ENCODE measurements at regions not wholly inside any gene's neighbourhood (a gene's known extent, or its start where the extent isn't known, plus 50 kb on each side); places are given as distances from the start of the nearest gene placed in this dataset.

DNA sequence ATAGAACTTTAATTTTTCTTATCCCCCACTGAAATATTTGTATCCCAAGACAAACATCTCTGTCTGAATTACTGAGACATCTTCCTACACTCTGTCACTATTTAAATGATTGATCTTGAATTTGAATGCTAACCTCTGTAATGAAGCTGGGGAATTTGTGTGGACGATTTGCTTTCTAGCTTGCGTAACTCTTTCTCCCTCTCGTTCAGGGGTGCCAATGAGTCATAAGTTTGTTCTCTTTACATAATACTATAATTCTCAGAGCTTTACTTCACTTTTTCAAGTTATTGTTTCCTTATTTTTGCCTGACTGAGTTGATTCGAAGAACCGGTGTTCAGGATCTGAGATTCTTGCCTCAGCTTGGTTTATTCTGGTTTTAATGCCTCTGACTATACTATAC is 783.3 kb upstream of the CADM2 start:
- H3K79me2 ChIP-seq (ENCODE audit: control insufficient read depth, insufficient read depth, low read length) = no peaks in the 10 kb centered on the region
- TF ChIP-seq, protein P1, sequence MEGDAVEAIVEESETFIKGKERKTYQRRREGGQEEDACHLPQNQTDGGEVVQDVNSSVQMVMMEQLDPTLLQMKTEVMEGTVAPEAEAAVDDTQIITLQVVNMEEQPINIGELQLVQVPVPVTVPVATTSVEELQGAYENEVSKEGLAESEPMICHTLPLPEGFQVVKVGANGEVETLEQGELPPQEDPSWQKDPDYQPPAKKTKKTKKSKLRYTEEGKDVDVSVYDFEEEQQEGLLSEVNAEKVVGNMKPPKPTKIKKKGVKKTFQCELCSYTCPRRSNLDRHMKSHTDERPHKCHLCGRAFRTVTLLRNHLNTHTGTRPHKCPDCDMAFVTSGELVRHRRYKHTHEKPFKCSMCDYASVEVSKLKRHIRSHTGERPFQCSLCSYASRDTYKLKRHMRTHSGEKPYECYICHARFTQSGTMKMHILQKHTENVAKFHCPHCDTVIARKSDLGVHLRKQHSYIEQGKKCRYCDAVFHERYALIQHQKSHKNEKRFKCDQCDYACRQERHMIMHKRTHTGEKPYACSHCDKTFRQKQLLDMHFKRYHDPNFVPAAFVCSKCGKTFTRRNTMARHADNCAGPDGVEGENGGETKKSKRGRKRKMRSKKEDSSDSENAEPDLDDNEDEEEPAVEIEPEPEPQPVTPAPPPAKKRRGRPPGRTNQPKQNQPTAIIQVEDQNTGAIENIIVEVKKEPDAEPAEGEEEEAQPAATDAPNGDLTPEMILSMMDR (conservative IDR thresholded peaks at IDR 0.05 in 1 of 2, IDR thresholded peaks at IDR 0.05 in 1 of 2; ENCODE audit: low read depth in 1 of 2, low read length in 2 of 2) = no peak
- no peak for TF ChIP-seq EZH2 (IDR thresholded peaks at IDR 0.05; ENCODE audit: low read length, missing control alignments)
- H3K36me3 ChIP-seq (ENCODE audit: control insufficient read depth, insufficient read depth, low read length) = no peaks in the 10 kb centered on the region
- H3K4me3 ChIP-seq (replicated peaks in 1 of 4; ENCODE audit: control extremely low read depth in 1 of 4, insufficient read depth in 1 of 4, low read depth in 3 of 4, low read length in 4 of 4) = no peak overlapping the region
- H3K9me3 ChIP-seq (ENCODE audit: control insufficient read depth, insufficient read depth, low read depth, low read length) = no peaks in the 10 kb centered on the region
- H3K27ac ChIP-seq (ENCODE audit: insufficient read depth, low read length) = no peak overlapping the region
- no peak overlapping the region for H3K4me2 ChIP-seq (ENCODE audit: extremely low read depth, insufficient read depth, low read length)
- peak in 1 of 2 donors; percentile 15 for DNase-seq (ENCODE audit: low read depth in 2 of 2)
- no peaks in the 10 kb centered on the region for H4K20me1 ChIP-seq (ENCODE audit: control insufficient read depth, extremely low read depth, insufficient read depth, low read length)
- no peak overlapping the region for H3K9ac ChIP-seq (ENCODE audit: insufficient read depth, low read length)
- no peak overlapping the region for H2AFZ ChIP-seq (ENCODE audit: low read length)
- no peaks in the 10 kb centered on the region for H3K27me3 ChIP-seq (ENCODE audit: control insufficient read depth, insufficient read depth, low read length)
- H3K4me1 ChIP-seq (ENCODE audit: control insufficient read depth, extremely low read depth, insufficient read depth, low read length) = no peaks in the 10 kb centered on the region

DNA sequence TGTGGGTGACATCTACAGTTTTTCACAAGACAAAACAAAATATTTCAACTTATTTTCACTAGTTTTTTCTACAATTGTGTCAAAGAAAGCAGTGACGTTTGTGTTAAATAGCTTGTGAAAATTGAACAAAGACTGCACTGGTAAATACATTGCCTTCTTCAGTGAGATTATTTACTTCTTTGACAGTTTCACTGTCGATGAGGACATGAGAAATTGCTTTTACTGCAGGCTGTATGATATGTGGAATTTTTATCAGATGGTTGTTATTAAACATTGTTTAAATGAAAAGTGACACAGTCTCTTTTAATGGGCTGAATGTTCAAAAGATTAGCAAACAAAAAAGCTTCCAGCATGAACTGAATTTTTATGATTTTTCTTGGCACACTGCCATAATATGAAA is 773.9 kb upstream of the CADM2 start:
- Histone ChIP-seq H3K79me2 (ENCODE audit: control insufficient read depth, insufficient read depth, low read length) (no peaks in the 10 kb centered on the region), H3K27me3 (ENCODE audit: control insufficient read depth, insufficient read depth, low read length) (no peaks in the 10 kb centered on the region), H3K9ac (ENCODE audit: insufficient read depth, low read length) (no peak overlapping the region), H3K4me1 (ENCODE audit: control insufficient read depth, extremely low read depth, insufficient read depth, low read length) (no peaks in the 10 kb centered on the region), H3K36me3 (ENCODE audit: control insufficient read depth, insufficient read depth, low read length) (no peaks in the 10 kb centered on the region), H4K20me1 (ENCODE audit: control insufficient read depth, extremely low read depth, insufficient read depth, low read length) (no peaks in the 10 kb centered on the region), H3K4me2 (ENCODE audit: extremely low read depth, insufficient read depth, low read length) (no peak overlapping the region), H3K27ac (ENCODE audit: insufficient read depth, low read length) (no peak overlapping the region), H2AFZ (ENCODE audit: low read length) (no peak overlapping the region), H3K9me3 (ENCODE audit: control insufficient read depth, insufficient read depth, low read depth, low read length) (no peaks in the 10 kb centered on the region), H3K4me3 (replicated peaks in 1 of 4; ENCODE audit: control extremely low read depth in 1 of 4, insufficient read depth in 1 of 4, low read depth in 3 of 4, low read length in 4 of 4) (no peak overlapping the region)
- DNase-seq (ENCODE audit: low read depth in 2 of 2) = no peak
- TF ChIP-seq, protein P1 (conservative IDR thresholded peaks at IDR 0.05 in 1 of 2, IDR thresholded peaks at IDR 0.05 in 1 of 2; ENCODE audit: low read depth in 1 of 2, low read length in 2 of 2) = no peak
- no peak for TF ChIP-seq EZH2 (IDR thresholded peaks at IDR 0.05; ENCODE audit: low read length, missing control alignments)

DNA sequence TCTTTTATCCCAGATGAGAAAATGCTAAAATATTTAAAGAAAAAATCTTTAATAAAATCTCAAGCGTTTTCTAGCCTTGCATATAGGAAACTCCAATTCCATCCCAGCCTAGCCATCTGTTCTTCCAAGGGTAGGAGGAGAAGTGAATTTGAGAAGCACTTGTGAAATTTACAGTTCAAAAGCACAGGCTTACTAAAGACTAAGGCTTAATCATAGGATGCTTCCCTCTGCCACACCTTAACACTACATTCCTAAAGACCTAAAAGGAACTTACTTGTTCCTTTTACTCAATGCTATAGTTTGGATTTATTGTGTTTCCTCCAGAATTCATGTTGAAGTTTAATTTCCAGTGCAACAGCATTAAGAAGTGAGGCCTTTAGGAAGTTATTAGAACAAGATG is 764.8 kb upstream of the CADM2 start:
- Histone ChIP-seq H3K9ac (ENCODE audit: insufficient read depth, low read length) (no peak overlapping the region), H3K27ac (ENCODE audit: insufficient read depth, low read length) (no peak overlapping the region), H2AFZ (ENCODE audit: low read length) (no peak overlapping the region), H4K20me1 (ENCODE audit: control insufficient read depth, extremely low read depth, insufficient read depth, low read length) (no peaks in the 10 kb centered on the region), H3K4me1 (ENCODE audit: control insufficient read depth, extremely low read depth, insufficient read depth, low read length) (no peaks in the 10 kb centered on the region), H3K79me2 (ENCODE audit: control insufficient read depth, insufficient read depth, low read length) (no peaks in the 10 kb centered on the region), H3K4me2 (ENCODE audit: extremely low read depth, insufficient read depth, low read length) (no peak overlapping the region), H3K27me3 (ENCODE audit: control insufficient read depth, insufficient read depth, low read length) (no peaks in the 10 kb centered on the region), H3K9me3 (ENCODE audit: control insufficient read depth, insufficient read depth, low read depth, low read length) (no peaks in the 10 kb centered on the region), H3K4me3 (replicated peaks in 1 of 4; ENCODE audit: control extremely low read depth in 1 of 4, insufficient read depth in 1 of 4, low read depth in 3 of 4, low read length in 4 of 4) (no peak overlapping the region), H3K36me3 (ENCODE audit: control insufficient read depth, insufficient read depth, low read length) (no peaks in the 10 kb centered on the region)
- DNase-seq (ENCODE audit: low read depth in 2 of 2) = no peak
- no peak for TF ChIP-seq EZH2 (IDR thresholded peaks at IDR 0.05; ENCODE audit: low read length, missing control alignments)
- TF ChIP-seq, protein P1 (conservative IDR thresholded peaks at IDR 0.05 in 1 of 2, IDR thresholded peaks at IDR 0.05 in 1 of 2; ENCODE audit: low read depth in 1 of 2, low read length in 2 of 2) = no peak

Data from fibroblast of lung (primary cell).